Caki2 (cell line): ENCODE measurements at regions not wholly inside any gene's neighbourhood (a gene's known extent, or its start where the extent isn't known, plus 50 kb on each side); places are given as distances from the start of the nearest gene placed in this dataset.

Source experiments
- DNase-seq: peaks from one replicate; pipeline ENCODE4 v3.0.0-alpha.2; 2015; ENCODE audit warnings: low read depth
- in situ Hi-C: cut with HindIII; loops from 2 replicates; pipeline ENCODE4 v1.10.0; 2016; ENCODE audit warnings: low sequenced_read_pairs, low pct_unique_long_range_greater_than_20kb, mixed read lengths

DNA sequence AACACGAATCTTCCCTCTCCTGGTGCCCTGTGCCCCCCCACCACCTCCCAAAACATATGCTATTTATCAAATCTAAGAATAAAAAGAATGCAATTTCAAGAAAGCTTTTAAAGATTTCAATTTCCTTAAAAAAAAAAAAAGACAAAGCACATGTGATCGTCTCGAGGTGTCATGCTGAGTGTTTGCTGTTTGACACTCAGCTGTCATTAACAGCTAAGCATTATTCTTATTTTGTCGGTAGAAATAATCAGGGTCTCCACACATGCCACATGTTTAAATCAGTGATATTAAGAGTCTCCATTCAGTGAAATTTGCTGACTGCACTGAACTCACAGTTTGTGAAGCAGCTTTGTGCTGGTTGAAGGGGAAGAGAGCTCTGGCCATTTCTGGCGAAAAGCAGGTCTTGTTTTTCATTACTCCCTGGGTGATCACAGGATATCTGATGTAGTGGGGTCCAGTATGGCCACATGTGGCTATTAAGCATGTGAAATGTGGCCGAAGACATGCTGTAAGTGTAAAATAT lies 281.8 kb downstream of the SATB1 start:
- no peak for DNase-seq
- in situ Hi-C loops, result no loop called here

DNA sequence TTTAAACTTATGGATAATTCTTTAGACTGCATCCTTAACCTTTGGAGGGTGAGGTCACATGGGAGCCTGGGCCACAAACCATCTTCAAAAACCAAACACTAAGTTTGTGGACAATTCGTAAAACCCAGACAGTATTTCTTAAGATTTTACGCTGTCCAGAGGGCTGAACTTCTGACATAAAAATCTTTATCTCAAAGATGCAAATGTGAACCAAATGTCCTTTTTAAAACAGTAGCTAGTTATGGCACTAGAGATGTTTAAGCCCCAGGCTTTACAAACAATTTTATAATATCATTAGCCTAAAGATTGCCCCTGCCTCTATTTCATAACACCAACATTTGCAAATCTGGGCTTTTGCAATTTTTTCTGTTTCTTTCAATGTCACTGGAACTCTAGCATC lies 287.2 kb downstream of the SATB1 start:
- no peak for DNase-seq
- in situ Hi-C loops, result no loop called here

DNA sequence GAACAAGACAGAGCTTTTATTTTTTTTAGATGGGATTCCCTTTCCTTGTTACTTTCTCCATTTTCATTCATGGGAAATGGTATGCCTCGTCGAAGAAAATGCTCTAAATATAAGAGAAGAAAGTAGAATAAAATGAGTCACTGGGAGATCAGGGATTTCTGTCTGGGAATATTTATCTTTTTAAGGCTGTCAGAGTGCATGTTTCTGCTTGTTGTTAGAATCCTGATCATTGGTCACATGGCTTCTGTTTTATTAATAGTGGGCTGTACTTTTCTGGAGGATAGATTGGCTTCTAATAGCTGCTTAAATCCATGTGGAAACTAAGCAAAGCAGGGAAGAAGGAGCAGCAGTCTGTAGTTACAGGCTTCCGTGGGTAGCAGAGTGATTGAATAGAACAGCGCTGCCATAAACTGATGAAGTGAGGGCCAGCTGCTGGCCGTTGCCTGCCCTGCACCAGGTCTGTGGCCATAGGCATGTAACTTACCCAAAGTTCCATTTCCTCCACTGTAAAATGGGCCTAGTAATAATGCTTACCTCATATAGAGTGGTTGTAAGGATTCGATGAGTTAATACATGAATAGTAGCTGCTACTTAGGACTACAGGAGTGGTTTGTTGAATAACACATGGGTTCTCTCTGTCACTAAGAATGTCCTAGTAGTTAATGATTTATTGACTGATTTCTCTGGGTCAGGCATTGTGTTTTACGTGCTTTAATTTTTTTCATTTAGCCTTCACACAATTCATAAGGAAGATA lies 289.9 kb downstream of the SATB1 start:
- in situ Hi-C loops, result no loop called here
- no peak for DNase-seq

GRCh38 chr3:18134386-18135059 lies 290.6 kb downstream of the SATB1 start:
- no peak for DNase-seq
- in situ Hi-C loops, result no loop called here

- in situ Hi-C loops, result no loop called here
- DNase-seq, result no peak
These were observed 292.1 kb downstream of the SATB1 start for GRCh38 chr3:18132991-18133390.

DNA sequence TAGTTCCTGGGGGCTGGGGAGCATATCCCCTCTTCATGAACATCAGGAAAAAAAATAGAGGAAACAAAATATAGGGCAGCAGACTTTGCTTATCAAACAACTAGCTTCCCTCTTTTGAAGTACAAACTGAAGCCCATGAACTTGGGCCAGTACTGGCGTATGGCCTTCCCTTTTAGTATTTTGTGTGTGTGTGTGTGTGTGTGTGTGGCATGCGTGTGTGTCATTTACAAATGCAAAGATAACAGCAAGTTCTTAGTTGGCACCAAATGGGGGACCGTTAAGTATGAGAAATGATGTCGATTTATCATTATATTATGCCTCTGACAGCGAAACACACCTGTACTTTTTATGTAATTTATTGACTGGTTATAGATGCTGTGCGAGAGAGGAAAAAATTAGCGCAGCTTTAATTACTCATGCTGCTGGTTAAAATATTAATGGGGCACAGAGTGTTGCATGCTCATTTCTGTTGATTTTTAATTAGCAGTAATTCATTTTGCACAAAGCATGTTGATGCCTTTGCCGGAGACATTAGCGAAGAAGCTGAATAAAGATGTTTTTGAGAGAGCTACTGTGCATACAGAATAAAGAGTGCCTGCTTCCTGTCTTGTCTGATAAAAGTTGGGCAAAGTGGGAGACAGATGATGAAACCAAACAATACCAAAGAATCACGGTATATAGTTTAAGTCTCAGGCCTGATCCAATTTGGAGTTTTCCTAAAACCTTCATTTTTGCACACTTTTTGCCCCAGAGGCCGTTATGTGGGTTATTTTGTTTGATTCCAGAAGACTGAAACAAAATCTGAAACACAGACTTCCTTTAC lies 297.1 kb downstream of the SATB1 start:
- in situ Hi-C loops, result no loop called here

GRCh38 chr3:18127174-18127858 lies 297.8 kb downstream of the SATB1 start:
- in situ Hi-C loops, result no loop called here

More for the DNA sequence above, 297.1 kb downstream of the SATB1 start:
- DNase-seq, result no peak

GRCh38 chr3:18126772-18127171 lies 298.4 kb downstream of the SATB1 start:
- DNase-seq, result no peak
- in situ Hi-C loops, result no loop called here

More at GRCh38 chr3:18127174-18127858, 297.8 kb downstream of the SATB1 start:
- DNase-seq, result no peak

DNA sequence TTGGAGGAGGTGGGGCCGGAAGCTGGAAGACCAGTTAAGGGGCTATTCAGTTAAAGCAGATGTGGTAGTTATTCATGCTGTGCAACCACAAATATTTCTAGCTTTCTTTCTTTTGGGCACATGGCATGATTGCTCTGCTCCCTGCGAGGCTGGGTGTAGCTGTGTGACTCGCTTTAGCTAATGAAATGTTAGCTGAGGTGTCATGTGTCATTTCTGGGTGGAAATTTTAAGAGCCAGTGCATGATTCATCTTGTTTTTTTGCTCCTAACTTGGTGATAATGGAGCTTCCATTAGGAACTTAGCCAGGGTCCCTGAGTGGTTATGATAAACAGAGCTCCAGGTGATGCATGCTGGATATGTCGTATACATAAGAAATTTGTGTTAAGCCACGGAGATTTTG lies 300.6 kb downstream of the SATB1 start:
- in situ Hi-C loops, result no loop called here
- DNase-seq, result peak; percentile 39

- no peak for DNase-seq
These were observed 302.9 kb downstream of the SATB1 start for GRCh38 chr3:18122264-18122663.

GRCh38 chr3:18121020-18121419 lies 304.1 kb downstream of the SATB1 start:
- no peak for DNase-seq
- in situ Hi-C loops, result no loop called here

More at GRCh38 chr3:18122264-18122663, 302.9 kb downstream of the SATB1 start:
- in situ Hi-C loops, result no loop called here

DNA sequence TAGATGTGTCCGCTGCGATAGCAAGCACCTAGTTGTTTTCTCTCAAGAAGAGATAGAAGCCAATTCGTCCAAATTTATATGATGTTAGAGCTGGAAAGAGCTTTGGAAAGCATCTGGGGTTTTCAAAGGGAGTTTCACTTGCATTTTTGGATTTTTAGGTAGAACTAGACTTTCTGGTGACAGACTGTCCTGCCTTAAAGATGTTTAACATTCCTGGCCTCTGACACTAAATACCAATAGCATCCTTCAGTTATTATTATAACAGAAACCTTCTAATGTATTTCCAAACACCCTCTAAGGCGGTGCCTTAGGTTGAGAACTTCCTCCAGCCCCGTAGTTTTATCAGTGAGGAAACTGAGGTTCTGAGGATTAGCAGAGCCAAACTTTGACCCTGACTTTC lies 305.3 kb downstream of the SATB1 start:
- no peak for DNase-seq
- in situ Hi-C loops, result no loop called here

DNA sequence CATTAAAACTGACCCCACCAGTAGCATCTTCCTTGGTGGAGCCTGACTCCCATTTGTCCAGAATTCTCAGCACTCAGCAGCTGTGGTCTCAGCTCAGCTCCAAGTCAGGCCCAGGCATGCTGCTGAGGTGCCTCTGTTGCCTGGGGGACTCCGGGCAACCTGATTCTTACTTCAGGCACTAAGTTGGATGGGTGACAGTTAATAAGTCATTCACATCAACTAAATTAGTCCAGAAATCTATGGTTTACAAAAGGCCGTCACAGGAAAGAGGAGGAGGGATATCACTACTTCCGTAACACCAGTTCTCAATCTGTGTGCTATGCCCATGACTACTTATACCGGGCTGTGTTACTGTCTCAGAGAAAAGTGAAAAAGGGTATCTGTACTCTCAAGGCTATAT lies 310.2 kb downstream of the SATB1 start:
- in situ Hi-C loops, result no loop called here
- no peak for DNase-seq

- in situ Hi-C loops, result no loop called here
- no peak for DNase-seq
These were observed 311.7 kb downstream of the SATB1 start for GRCh38 chr3:18113417-18113816.

DNA sequence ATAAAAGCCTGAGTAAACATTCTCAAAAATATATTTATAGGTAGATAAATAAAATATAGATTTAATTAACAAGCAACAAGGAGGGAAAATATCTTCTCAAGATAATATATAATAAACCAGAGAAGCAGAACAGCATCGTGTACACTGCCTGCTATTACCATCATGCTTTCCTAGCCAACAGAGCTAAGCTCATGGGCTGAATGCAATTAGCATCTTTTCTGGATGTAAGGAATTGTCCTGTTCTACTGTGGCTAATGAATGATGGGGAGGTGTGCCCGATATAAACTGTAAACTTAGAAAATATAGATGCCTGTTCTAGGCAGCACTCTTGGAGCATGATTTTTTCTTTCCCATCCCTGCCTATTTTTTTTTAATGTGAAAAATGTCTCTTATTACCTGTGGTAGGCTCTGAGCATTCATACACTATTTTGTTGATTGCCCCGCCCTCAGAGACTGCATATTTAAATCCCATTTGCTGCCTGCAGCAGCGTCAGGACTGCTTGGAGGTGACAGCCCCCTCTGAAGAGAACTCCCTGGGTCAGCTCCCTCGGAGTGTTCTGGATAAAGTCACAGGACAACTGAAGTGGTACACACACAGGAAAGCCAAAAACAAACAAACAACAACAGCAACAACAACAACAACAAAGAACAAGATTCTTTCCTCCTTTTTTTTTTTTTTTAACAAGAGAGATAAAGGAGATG lies 312.3 kb downstream of the SATB1 start:
- in situ Hi-C loops, result no loop called here
- DNase-seq, result no peak

GRCh38 chr3:18111796-18112232 lies 313.3 kb downstream of the SATB1 start:
- in situ Hi-C loops, result no loop called here
- DNase-seq, result no peak

GRCh38 chr3:18103591-18103990 lies 321.5 kb downstream of the SATB1 start:
- in situ Hi-C loops, result no loop called here
- DNase-seq, result no peak

GRCh38 chr3:18100121-18100520 lies 325.0 kb downstream of the SATB1 start:
- in situ Hi-C loops, result no loop called here

More at GRCh38 chr3:18100121-18100520, 325.0 kb downstream of the SATB1 start:
- no peak for DNase-seq
